Ishikawa (cell line): ENCODE measurements at regions not wholly inside any gene's neighbourhood (a gene's known extent, or its start where the extent isn't known, plus 50 kb on each side); places are given as distances from the start of the nearest gene placed in this dataset.

Source experiments
- CEBPB ChIP-seq: IDR thresholded peaks from 2 replicates; pipeline ENCODE4 v1.6.1; 2012
- CREB1 ChIP-seq: IDR thresholded peaks from 2 replicates; pipeline ENCODE4 v1.6.1; 2012; ENCODE audit warnings: low read depth
- EGR1 ChIP-seq: IDR thresholded peaks from 2 replicates; pipeline ENCODE4 v1.6.1; 2012
- FOXM1 ChIP-seq: IDR thresholded peaks from 2 replicates; pipeline ENCODE4 v1.6.1; 2012; ENCODE audit warnings: low read depth, borderline replicate concordance
- MAX ChIP-seq: IDR thresholded peaks from 2 replicates; pipeline ENCODE4 v1.6.1; 2012
- NFIC ChIP-seq: IDR thresholded peaks from 2 replicates; pipeline ENCODE4 v1.6.1; 2012
- RAD21 ChIP-seq: IDR thresholded peaks from 2 replicates; pipeline ENCODE4 v1.6.1; 2012; ENCODE audit warnings: low read depth
- REST ChIP-seq: IDR thresholded peaks from 2 replicates; pipeline ENCODE4 v1.6.1; 2012; ENCODE audit warnings: low read depth, mild to moderate bottlenecking
- TAF1 ChIP-seq: IDR thresholded peaks from 2 replicates; pipeline ENCODE4 v1.6.1; 2012; ENCODE audit warnings: low read depth, mild to moderate bottlenecking
- TCF12 ChIP-seq: IDR thresholded peaks from 2 replicates; pipeline ENCODE4 v1.6.1; 2012; ENCODE audit warnings: low read depth
- TEAD4 ChIP-seq: IDR thresholded peaks from 2 replicates; pipeline ENCODE4 v1.6.1; 2012
- YY1 ChIP-seq: IDR thresholded peaks from 2 replicates; pipeline ENCODE4 v1.6.1; 2012; ENCODE audit warnings: low read depth
- ZBTB7A ChIP-seq: IDR thresholded peaks from 2 replicates; pipeline ENCODE4 v1.6.1; 2012; ENCODE audit warnings: low read depth
- TF ChIP-seq, protein P1 (sequence below): IDR thresholded peaks from 2 replicates; pipeline ENCODE4 v1.6.1; 2012

GRCh38 chr7:22572937-22573336, 72.9 kb upstream of the STEAP1B start:
- TF ChIP-seq YY1 (no peak), TEAD4 (peak; percentile 59; the same call in 1 of the 2 replicates), RAD21 (no peak), REST (no peak), ZBTB7A (no peak), CEBPB (peak; percentile 71), TCF12 (peak; percentile 21; the same call in 1 of the 2 replicates)

DNA sequence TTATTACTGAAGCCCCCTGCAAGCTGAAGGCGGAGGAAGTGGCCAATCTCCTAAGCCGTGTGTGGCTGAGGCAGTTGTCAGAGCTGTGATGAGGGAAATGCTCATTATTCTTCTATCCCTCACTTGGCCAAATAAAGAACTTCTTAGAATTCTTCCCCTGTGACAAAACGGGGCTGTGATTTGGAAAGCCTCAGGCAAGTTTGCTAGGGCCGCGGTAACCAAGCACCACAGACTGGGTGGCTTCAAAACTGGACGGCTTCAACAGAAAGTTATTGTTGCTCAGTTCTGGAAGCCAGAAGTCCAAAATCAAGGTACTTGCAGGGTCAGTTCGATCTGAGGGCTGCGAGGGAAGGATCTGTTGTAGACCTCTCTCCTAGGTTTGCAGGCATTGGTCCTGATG, 72.3 kb upstream of the STEAP1B start:
- no peak for TF ChIP-seq CEBPB
- no peak for TF ChIP-seq REST
- no peak for TF ChIP-seq FOXM1
- no peak for TF ChIP-seq RAD21
- no peak for TF ChIP-seq TEAD4
- TF ChIP-seq YY1, result no peak
- no peak for TF ChIP-seq NFIC
- no peak for TF ChIP-seq TAF1
- TF ChIP-seq TCF12, result no peak
- no peak for TF ChIP-seq ZBTB7A

DNA sequence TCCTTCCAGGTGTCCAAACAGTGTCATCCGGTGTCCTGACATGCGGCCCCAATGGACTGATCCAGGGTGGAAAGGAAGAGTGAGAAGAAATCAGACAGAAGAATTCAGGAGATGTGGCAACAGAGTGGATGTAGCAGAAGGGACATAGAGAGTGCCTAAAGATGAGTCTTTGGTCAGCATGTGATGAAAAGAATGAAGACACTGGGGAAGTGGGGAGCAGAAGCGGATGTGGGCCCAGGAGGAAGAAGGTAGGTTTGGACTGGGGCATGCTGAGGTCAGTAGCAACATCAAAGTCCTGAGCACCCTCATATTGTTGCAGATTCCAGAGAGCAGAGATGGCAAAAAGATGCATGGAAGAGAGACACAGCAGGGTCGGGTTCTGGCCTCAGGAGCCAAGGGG, 71.8 kb upstream of the STEAP1B start:
- TF ChIP-seq, protein P1, sequence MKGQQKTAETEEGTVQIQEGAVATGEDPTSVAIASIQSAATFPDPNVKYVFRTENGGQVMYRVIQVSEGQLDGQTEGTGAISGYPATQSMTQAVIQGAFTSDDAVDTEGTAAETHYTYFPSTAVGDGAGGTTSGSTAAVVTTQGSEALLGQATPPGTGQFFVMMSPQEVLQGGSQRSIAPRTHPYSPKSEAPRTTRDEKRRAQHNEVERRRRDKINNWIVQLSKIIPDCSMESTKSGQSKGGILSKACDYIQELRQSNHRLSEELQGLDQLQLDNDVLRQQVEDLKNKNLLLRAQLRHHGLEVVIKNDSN, result no peak
- no peak for TF ChIP-seq CEBPB
- no peak for TF ChIP-seq ZBTB7A
- TF ChIP-seq NFIC, result no peak
- no peak for TF ChIP-seq RAD21
- TF ChIP-seq MAX, result no peak
- TF ChIP-seq EGR1, result no peak

DNA sequence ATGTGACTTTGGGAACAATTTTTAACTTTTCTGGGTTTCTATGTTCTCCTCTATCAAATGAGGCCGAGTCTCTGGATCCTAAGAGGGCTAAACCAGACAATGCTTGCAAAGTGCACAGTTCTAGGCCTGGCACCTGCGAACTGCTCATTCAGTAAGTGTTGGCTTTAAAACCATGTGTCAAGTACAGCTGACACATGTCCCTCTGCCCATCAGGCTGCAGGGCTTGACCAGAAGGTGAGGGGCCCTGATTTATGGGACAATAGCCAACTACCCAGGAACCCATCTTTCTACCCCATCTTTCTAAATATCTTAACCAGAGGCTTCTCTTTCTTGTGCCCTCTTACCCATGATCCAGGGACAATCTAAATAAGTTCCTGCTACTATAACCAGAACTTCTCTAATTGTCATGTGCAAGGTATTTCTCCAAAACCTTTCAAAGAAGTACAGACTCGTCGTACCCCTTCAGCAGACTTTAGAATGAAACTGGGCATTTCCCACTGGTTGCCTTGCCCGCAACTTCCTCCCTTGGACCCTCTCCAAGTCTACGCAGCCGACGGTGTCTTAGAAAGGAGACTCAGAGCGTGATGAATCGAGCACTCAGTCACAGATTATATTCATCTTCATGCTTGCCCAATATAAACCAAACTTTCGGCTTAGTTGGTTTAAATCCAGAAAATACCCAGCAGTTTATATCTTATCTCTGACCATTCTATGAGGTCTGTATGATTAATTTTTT, 69.8 kb upstream of the STEAP1B start:
- TF ChIP-seq MAX (no peak), FOXM1 (no peak), TCF12 (no peak), RAD21 (no peak), YY1 (no peak), REST (no peak), TAF1 (no peak), NFIC (no peak), CREB1 (no peak), CEBPB (no peak), EGR1 (no peak)
- TF ChIP-seq, protein P1, result no peak

- TF ChIP-seq TAF1 (no peak), NFIC (no peak), CEBPB (no peak), FOXM1 (no peak), CREB1 (no peak), EGR1 (no peak), MAX (no peak), TCF12 (no peak), REST (no peak)
- TF ChIP-seq, protein P1, result no peak
These were observed 66.6 kb upstream of the STEAP1B start for GRCh38 chr7:22566592-22566991.
